NT2/D1 (cell line): ENCODE measurements at regions not wholly inside any gene's neighbourhood (a gene's known extent, or its start where the extent isn't known, plus 50 kb on each side); places are given as distances from the start of the nearest gene placed in this dataset.

Source experiments
- YY1 ChIP-seq: IDR thresholded peaks from 2 replicates; pipeline ENCODE4 v1.6.1; 2011; ENCODE audit not compliant: insufficient read length, insufficient read depth
- ZNF274 ChIP-seq: IDR thresholded peaks from 2 replicates; pipeline ENCODE4 v1.6.1; 2011; ENCODE audit warnings: mild to moderate bottlenecking, low read depth, low read length

DNA sequence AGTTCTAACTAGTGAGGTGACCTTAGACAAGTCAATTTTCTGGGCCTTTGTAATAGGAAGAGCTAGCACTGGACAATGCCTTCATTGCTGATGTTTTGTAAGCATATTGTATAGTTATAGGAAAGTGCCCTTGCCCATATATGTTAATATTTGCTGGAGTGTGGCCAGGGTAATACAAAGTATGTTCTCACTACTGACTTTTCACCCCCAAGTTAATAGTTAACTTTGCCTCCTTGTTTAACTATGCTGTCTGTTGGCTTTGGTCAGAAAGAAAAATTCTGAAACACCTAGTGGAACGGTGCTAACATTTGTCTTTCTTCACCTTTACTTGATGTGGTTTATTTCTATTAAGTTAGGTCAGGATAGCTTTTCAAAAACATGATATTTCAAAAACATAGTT lies 287.4 kb upstream of the CTNNB1 start:
- TF ChIP-seq ZNF274 (no peak), YY1 (no peak)
